Small intestine (tissue), 7 donors: ENCODE measurements at regions not wholly inside any gene's neighbourhood (a gene's known extent, or its start where the extent isn't known, plus 50 kb on each side); places are given as distances from the start of the nearest gene placed in this dataset.

Experiments
- DNase-seq, 2 donors: peaks; one replicate each; pipeline versions ENCODE4 v3.0.0 to v3.0.0-alpha.2; 2013
- FAIRE-seq: peaks from 2 replicates; lab custom pipeline; 2012; peaks lifted over from hg19 to GRCh38; lab: Jason Lieb, UNC
- H3K27ac ChIP-seq, 3 donors: one replicate each; pipeline ENCODE4 v1.5.1; 2013; ENCODE audit warnings: low read length in 2 of 3, mild to moderate bottlenecking in 2 of 3, control low read depth in 1 of 3, inconsistent platforms in 1 of 3, low read depth in 1 of 3, moderate library complexity in 1 of 3
- H3K27me3 ChIP-seq, 3 donors: one replicate each; pipeline ENCODE4 v1.6.1; 2013; ENCODE audit warnings: low read length in 3 of 3, inconsistent platforms in 1 of 3; ENCODE audit not compliant: control insufficient read depth in 3 of 3, insufficient read depth in 3 of 3
- H3K36me3 ChIP-seq, 3 donors: one replicate each; pipeline ENCODE4 v1.6.1; 2013; ENCODE audit warnings: low read length in 3 of 3, inconsistent platforms in 1 of 3, low read depth in 1 of 3, mild to moderate bottlenecking in 1 of 3, moderate library complexity in 1 of 3; ENCODE audit not compliant: control insufficient read depth in 3 of 3, insufficient read depth in 2 of 3
- H3K4me1 ChIP-seq, 3 donors: one replicate each; pipeline ENCODE4 v1.6.1; 2013; ENCODE audit warnings: low read length in 2 of 3, inconsistent platforms in 1 of 3, low read depth in 1 of 3, mild to moderate bottlenecking in 1 of 3, moderate library complexity in 1 of 3; ENCODE audit not compliant: control insufficient read depth in 3 of 3, insufficient read depth in 2 of 3
- H3K4me3 ChIP-seq, 3 donors: one replicate each; pipeline ENCODE4 v1.5.1; 2013; ENCODE audit warnings: low read length in 3 of 3, control low read depth in 1 of 3, inconsistent platforms in 1 of 3, low read depth in 1 of 3, mild to moderate bottlenecking in 1 of 3, moderate library complexity in 1 of 3
- H3K9me3 ChIP-seq, 2 donors: one replicate each; pipeline ENCODE4 v1.6.1; 2013; ENCODE audit warnings: low read depth in 1 of 2, low read length in 1 of 2; ENCODE audit not compliant: control insufficient read depth in 2 of 2, insufficient read depth in 1 of 2
- WGBS, 3 donors: extraction: QIAGEN DNeasy Blood & Tissue Kit; methylation state at CpG; one replicate each; pipeline ENCODE4 v1.1.7; 2013; 5-methylcytosine and 5-hydroxymethylcytosine counted together
- donor health status: healthy with polysubstance abuse.
- donor health status: control.
- donor health status: control.
- donor health status: Bipolar disorder and iron deficiency.
- donor health status: healthy.

DNA sequence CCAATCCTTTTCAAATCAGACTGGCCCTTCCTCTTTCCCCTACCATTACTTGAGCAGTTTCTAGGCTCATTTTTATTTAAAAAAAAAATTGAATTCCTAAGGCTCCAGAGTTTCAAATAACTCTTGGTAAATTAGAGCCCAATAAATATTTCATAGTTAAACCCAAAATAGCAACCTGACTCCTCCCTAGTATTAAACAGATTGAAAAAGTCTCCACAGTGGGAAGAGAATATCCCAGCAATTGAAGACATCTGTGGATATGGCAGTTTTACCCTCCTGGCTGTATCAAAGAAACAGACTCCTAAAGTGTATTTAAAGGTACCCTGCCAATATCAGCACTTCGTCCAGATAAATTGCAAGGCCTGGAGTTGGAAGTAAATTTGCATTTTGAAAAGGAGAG, 52.7 kb upstream of the GDNF start:
- FAIRE-seq (no peak), DNase-seq (no peak)
- H3K36me3 ChIP-seq, result no peaks in the 10 kb centered on the region
- H3K9me3 ChIP-seq, result no peaks in the 10 kb centered on the region
- H3K4me1 ChIP-seq, result no peaks in the 10 kb centered on the region
- H3K4me3 ChIP-seq, result no peak overlapping the region
- H3K27ac ChIP-seq, result no peak overlapping the region
- WGBS, 3 donors, result 42 to 68% (median 46%) methylated on average over 1 of the region's 1 CpG
- H3K27me3 ChIP-seq, result no peaks in the 10 kb centered on the region

DNA sequence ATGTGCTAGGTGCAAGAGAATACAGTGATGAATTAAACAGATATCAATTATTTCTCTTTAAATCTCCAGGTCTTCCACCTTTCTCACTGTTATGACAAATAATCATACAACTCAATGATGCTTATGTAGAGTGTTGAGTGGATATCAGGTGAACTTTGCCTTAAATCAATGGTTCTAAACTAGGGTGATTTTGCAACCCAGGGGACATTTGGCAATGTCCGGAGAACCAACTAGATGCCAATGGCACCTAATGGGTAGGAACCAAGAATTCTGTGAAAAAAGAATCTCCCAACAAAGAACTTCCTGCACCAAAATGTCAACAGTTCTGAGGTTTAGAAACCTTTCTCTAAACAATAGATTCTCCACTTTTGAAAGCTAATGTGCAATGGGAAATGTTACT, 52.0 kb upstream of the GDNF start:
- peaks cover 0 to 2% (median 0%) of the 10 kb centered on the region in 3 donors for H3K27me3 ChIP-seq
- H3K36me3 ChIP-seq, result no peaks in the 10 kb centered on the region
- no peak overlapping the region for H3K27ac ChIP-seq
- no peaks in the 10 kb centered on the region for H3K4me1 ChIP-seq
- no peaks in the 10 kb centered on the region for H3K9me3 ChIP-seq
- no peak overlapping the region for H3K4me3 ChIP-seq
- FAIRE-seq (no peak), DNase-seq (no peak)
- WGBS, 3 donors, result 89 to 100% (median 96%) methylated on average over 1 of the region's 1 CpG

DNA sequence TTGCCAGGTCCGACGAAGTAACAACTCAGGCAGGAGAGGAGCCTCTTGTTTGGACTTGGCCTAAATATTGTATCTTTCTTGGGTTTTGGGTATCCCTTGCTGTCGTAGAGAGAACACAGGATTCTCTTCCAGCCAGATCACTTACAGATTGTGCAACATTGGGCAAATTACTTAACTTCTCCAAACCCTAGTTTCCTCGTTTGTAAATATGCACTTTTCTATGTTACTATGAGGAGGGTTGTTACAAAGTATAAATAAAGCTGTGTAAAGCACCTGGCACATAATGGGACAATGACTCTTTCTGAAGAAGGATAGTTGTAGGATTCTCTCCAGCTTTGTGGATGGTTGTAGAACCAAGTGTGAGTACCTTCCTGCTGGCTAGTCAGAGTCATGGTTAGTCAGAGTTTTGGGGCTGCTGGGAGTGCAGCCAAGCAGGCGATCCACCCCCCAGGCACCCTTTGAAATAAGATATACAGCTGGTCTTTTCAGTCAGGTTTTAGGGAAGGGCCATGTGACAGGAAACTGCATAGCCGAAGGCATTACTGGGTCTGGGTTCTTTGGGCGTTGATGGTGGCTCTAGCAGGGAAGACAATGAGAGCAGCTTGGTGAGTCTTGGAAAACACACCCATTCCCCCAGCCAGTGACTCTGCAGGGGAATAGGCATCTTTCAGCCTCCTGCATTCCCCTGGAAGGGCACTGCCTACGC, 49.9 kb upstream of the GDNF start:
- no peak overlapping the region for H3K27ac ChIP-seq
- H3K4me3 ChIP-seq, result no peak overlapping the region
- DNase-seq (no peak), FAIRE-seq (no peak)
- H3K36me3 ChIP-seq, result no peaks in the 10 kb centered on the region
- H3K27me3 ChIP-seq, result peaks cover 0 to 3% (median 0%) of the 10 kb centered on the region in 3 donors
- H3K4me1 ChIP-seq, result no peaks in the 10 kb centered on the region
- 74 to 75% (median 75%) methylated on average over 8 of the region's 8 CpGs for WGBS, 3 donors
- H3K9me3 ChIP-seq, result no peaks in the 10 kb centered on the region
